CD14-positive monocyte (primary cell): ENCODE measurements at regions not wholly inside any gene's neighbourhood (a gene's known extent, or its start where the extent isn't known, plus 50 kb on each side); places are given as distances from the start of the nearest gene placed in this dataset.

ENCODE experiments used
- DNase-seq, 3 donors: peaks; one replicate each; pipeline ENCODE4 v3.0.0-alpha.2; 2011 to 2022
- H2AFZ ChIP-seq: 2 replicates; pipeline ENCODE4 v1.6.0; 2012; ENCODE audit warnings: mild to moderate bottlenecking, low read depth, low read length, inconsistent platforms; ENCODE audit not compliant: insufficient read depth, poor library complexity, severe bottlenecking
- H3K27ac ChIP-seq, 2 donors: 1 replicate in 1 of 2; 2 replicates in 1 of 2; pipeline ENCODE4 v1.5.1; 2012 to 2013; ENCODE audit warnings: low read length in 2 of 2, control low read depth in 1 of 2, inconsistent platforms in 1 of 2, low read depth in 1 of 2, mild to moderate bottlenecking in 1 of 2
- H3K27me3 ChIP-seq, 2 donors: one replicate each; pipeline versions ENCODE4 v1.6.0 to v1.6.1; 2011 to 2013; ENCODE audit warnings: low read length in 2 of 2; ENCODE audit not compliant: control insufficient read depth in 2 of 2, insufficient read depth in 2 of 2
- H3K36me3 ChIP-seq, 2 donors: replicated peaks in 1 of 2; 1 replicate in 1 of 2; 2 replicates in 1 of 2; pipeline versions ENCODE4 v1.5.1 to v1.6.1; 2012 to 2013; ENCODE audit warnings: low read length in 2 of 2, control low read depth in 1 of 2, inconsistent platforms in 1 of 2, mild to moderate bottlenecking in 1 of 2; ENCODE audit not compliant: insufficient read depth in 2 of 2, control insufficient read depth in 1 of 2
- H3K4me1 ChIP-seq, 2 donors: 1 replicate in 1 of 2; 2 replicates in 1 of 2; pipeline versions ENCODE4 v1.5.1 to v1.6.1; 2012 to 2013; ENCODE audit warnings: low read length in 2 of 2, control low read depth in 1 of 2, inconsistent platforms in 1 of 2, mild to moderate bottlenecking in 1 of 2, moderate library complexity in 1 of 2; ENCODE audit not compliant: insufficient read depth in 2 of 2, control insufficient read depth in 1 of 2
- H3K4me2 ChIP-seq: replicated peaks from 2 replicates; pipeline ENCODE3; 2012; ENCODE audit warnings: low read length, moderate library complexity, mild to moderate bottlenecking; ENCODE audit not compliant: poor library complexity, severe bottlenecking; ENCODE audit errors: extremely low read depth
- H3K4me3 ChIP-seq, 3 experiments: fragments of 200-600 bp in 1 of 3; sonication (generic) in 1 of 3; replicated peaks in 1 of 3; 1 replicate in 2 of 3; 2 replicates in 1 of 3; pipeline ENCODE4 v1.5.1; 2011 to 2013; ENCODE audit warnings: low read length in 3 of 3, mild to moderate bottlenecking in 3 of 3, control low read depth in 2 of 3, low read depth in 2 of 3, inconsistent platforms in 1 of 3, moderate library complexity in 1 of 3
- H3K79me2 ChIP-seq: 2 replicates; pipeline ENCODE4 v1.6.0; 2012; ENCODE audit warnings: mild to moderate bottlenecking, control low read depth, inconsistent platforms, low read length, moderate library complexity; ENCODE audit not compliant: insufficient read depth
- H3K9ac ChIP-seq: 2 replicates; pipeline ENCODE4 v1.6.0; 2017; ENCODE audit warnings: low read length, mild to moderate bottlenecking; ENCODE audit not compliant: insufficient read depth, poor library complexity, severe bottlenecking
- H3K9me3 ChIP-seq, 2 donors: replicated peaks in 1 of 2; 1 replicate in 1 of 2; 2 replicates in 1 of 2; pipeline versions ENCODE4 v1.5.1 to v1.6.1; 2012 to 2013; ENCODE audit warnings: low read length in 2 of 2, control low read depth in 1 of 2; ENCODE audit not compliant: control insufficient read depth in 1 of 2, insufficient read depth in 1 of 2
- H4K20me1 ChIP-seq: 2 replicates; pipeline ENCODE4 v1.6.0; 2012; ENCODE audit warnings: mild to moderate bottlenecking, low read length, control low read depth, moderate library complexity; ENCODE audit not compliant: insufficient read depth
- H3K27ac Mint-ChIP-seq, 7 donors: one replicate each; pipeline ENCODE4 v1.8.0; 2020; ENCODE audit warnings: mild to moderate bottlenecking in 7 of 7, mixed read lengths in 7 of 7, moderate library complexity in 6 of 7, inconsistent platforms in 2 of 7
- H3K27me3 Mint-ChIP-seq, 3 donors: one replicate each; pipeline ENCODE4 v1.8.0; 2021 to 2022; ENCODE audit warnings: low read depth in 3 of 3, mild to moderate bottlenecking in 3 of 3, mixed read lengths in 3 of 3, moderate library complexity in 3 of 3, inconsistent platforms in 1 of 3
- H3K36me3 Mint-ChIP-seq, 2 donors: one replicate each; pipeline ENCODE4 v1.8.0; 2020; ENCODE audit warnings: mixed read lengths in 2 of 2, inconsistent platforms in 1 of 2, mild to moderate bottlenecking in 1 of 2
- H3K4me1 Mint-ChIP-seq: one replicate; pipeline ENCODE4 v1.8.0; 2020; ENCODE audit warnings: mild to moderate bottlenecking, mixed read lengths
- H3K4me3 Mint-ChIP-seq, 2 donors: one replicate each; pipeline ENCODE4 v1.8.0; 2020; ENCODE audit warnings: mild to moderate bottlenecking in 2 of 2, mixed read lengths in 2 of 2, moderate library complexity in 1 of 2
- H3K9me3 Mint-ChIP-seq, 7 donors: one replicate each; pipeline ENCODE4 v1.8.0; 2020 to 2022; ENCODE audit warnings: mixed read lengths in 7 of 7, mild to moderate bottlenecking in 6 of 7, moderate library complexity in 6 of 7, inconsistent platforms in 2 of 7
- CTCF ChIP-seq: fragments of 200-600 bp; IDR thresholded peaks from one replicate; pipeline ENCODE4 v1.8.0; 2022; ENCODE audit warnings: antibody characterized with exemption, mild to moderate bottlenecking
- WGBS: methylation state at CpG from one replicate; pipeline ENCODE4 v1.1.5; 2013; ENCODE audit warnings: missing lambda C conversion rate; ENCODE audit not compliant: insufficient coverage; 5-methylcytosine and 5-hydroxymethylcytosine counted together
- intact Hi-C, 2 donors: fragments of 100-400 bp; cut with micrococcal nuclease; formaldehyde crosslinking; loops; one replicate each; pipeline versions ENCODE4 v1.15.0 to v1.15.1; 2023

GRCh38 chr2:106338043-106338442 is 130.2 kb downstream of the RGPD3 start:
- intact Hi-C loops, result no loop called here
- H3K27ac Mint-ChIP-seq, result no peak overlapping the region
- Histone ChIP-seq H3K9ac (no peak overlapping the region), H3K27ac (no peak overlapping the region), H3K4me3 (no peak overlapping the region), H3K79me2 (no peaks in the 10 kb centered on the region), H2AFZ (no peak overlapping the region), H3K36me3 (no peaks in the 10 kb centered on the region), H3K4me2 (no peak overlapping the region), H3K4me1 (no peaks in the 10 kb centered on the region), H3K9me3 (peaks cover 0 to 4% of the 10 kb centered on the region in 2 donors), H4K20me1 (no peaks in the 10 kb centered on the region), H3K27me3 (no peaks in the 10 kb centered on the region)
- H3K36me3 Mint-ChIP-seq, result no peaks in the 10 kb centered on the region
- WGBS, result 93% methylated on average over 3 of the region's 5 CpGs
- peaks cover 0 to 4% (median 0%) of the 10 kb centered on the region in 3 donors for H3K27me3 Mint-ChIP-seq
- peaks cover 0 to 8% (median 4%) of the 10 kb centered on the region in 7 donors for H3K9me3 Mint-ChIP-seq
- H3K4me1 Mint-ChIP-seq, result no peaks in the 10 kb centered on the region
- no peak overlapping the region for H3K4me3 Mint-ChIP-seq
- no peak for TF ChIP-seq CTCF
- DNase-seq, result no peak

GRCh38 chr2:106336737-106337136 is 131.5 kb downstream of the RGPD3 start:
- H3K27me3 ChIP-seq, result no peaks in the 10 kb centered on the region
- H3K36me3 Mint-ChIP-seq, result no peaks in the 10 kb centered on the region
- H4K20me1 ChIP-seq, result no peaks in the 10 kb centered on the region
- no peak overlapping the region for H3K9ac ChIP-seq
- H3K4me3 ChIP-seq, result no peak overlapping the region
- TF ChIP-seq CTCF, result no peak
- H3K36me3 ChIP-seq, result no peaks in the 10 kb centered on the region
- no peak overlapping the region for H3K4me2 ChIP-seq
- 50% methylated on average over 2 of the region's 2 CpGs for WGBS
- H3K79me2 ChIP-seq, result no peaks in the 10 kb centered on the region
- H3K4me1 Mint-ChIP-seq, result peaks cover 4% of the 10 kb centered on the region
- H3K27ac ChIP-seq, result no peak overlapping the region
- no peak overlapping the region for H3K27ac Mint-ChIP-seq
- no peak overlapping the region for H2AFZ ChIP-seq
- peaks cover 0 to 4% (median 0%) of the 10 kb centered on the region in 3 donors for H3K27me3 Mint-ChIP-seq
- H3K9me3 ChIP-seq, result peaks cover 0 to 4% of the 10 kb centered on the region in 2 donors
- peaks cover 0 to 7% (median 4%) of the 10 kb centered on the region in 7 donors for H3K9me3 Mint-ChIP-seq
- no peak overlapping the region for H3K4me3 Mint-ChIP-seq
- no peaks in the 10 kb centered on the region for H3K4me1 ChIP-seq
- DNase-seq, result no peak
- intact Hi-C loops, result no loop called here
